Skeletal muscle satellite cell (primary cell): ENCODE measurements at regions not wholly inside any gene's neighbourhood (a gene's known extent, or its start where the extent isn't known, plus 50 kb on each side); places are given as distances from the start of the nearest gene placed in this dataset.

ENCODE experiments used
- H3K27me3 ChIP-seq: 2 replicates; pipeline ENCODE4 v1.7.0; 2013; ENCODE audit warnings: low read length; ENCODE audit not compliant: control insufficient read depth, insufficient read depth
- H3K36me3 ChIP-seq: 2 replicates; pipeline ENCODE4 v1.7.0; 2013; ENCODE audit warnings: mild to moderate bottlenecking, control low read depth, low read length; ENCODE audit not compliant: insufficient read depth
- H3K4me1 ChIP-seq: 2 replicates; pipeline ENCODE4 v1.7.0; 2013; ENCODE audit warnings: low read length; ENCODE audit not compliant: control insufficient read depth, insufficient read depth
- H3K4me2 ChIP-seq: 2 replicates; pipeline ENCODE4 v1.7.0; 2013; ENCODE audit warnings: mild to moderate bottlenecking, low read length
- H3K4me3 ChIP-seq: 2 replicates; pipeline ENCODE4 v1.7.0; 2013; ENCODE audit warnings: low read length
- H3K9ac ChIP-seq: 2 replicates; pipeline ENCODE4 v1.7.0; 2013; ENCODE audit warnings: mild to moderate bottlenecking, low read depth, low read length, moderate library complexity
- H3K9me3 ChIP-seq: replicated peaks from 2 replicates; pipeline ENCODE4 v1.7.0; 2013; ENCODE audit warnings: mild to moderate bottlenecking, control low read depth, low read length

DNA sequence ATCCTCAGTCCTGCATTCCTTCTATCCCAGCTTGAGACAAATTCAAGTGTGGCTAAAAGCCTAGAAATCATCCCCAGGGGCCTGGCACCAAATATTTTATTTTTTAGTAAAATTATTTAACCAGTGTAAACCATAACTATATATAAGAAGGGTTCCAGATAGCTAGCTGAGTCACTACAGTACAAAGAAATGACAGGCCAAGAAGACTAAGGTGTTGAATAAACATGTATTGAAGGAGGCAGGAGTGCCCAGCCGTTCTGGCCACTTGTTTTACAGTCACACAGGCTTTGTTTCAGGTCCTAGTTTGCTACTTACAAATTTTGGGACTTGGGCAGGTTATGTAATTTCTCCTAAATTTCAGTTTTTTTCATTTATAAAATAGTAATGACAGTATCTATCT is 225.9 kb upstream of the PITX2 start:
- Histone ChIP-seq H3K9me3 (no peaks in the 10 kb centered on the region), H3K4me3 (no peak overlapping the region), H3K9ac (no peak overlapping the region), H3K36me3 (no peaks in the 10 kb centered on the region), H3K27me3 (no peaks in the 10 kb centered on the region), H3K4me2 (no peak overlapping the region), H3K4me1 (peaks cover 11% of the 10 kb centered on the region)

DNA sequence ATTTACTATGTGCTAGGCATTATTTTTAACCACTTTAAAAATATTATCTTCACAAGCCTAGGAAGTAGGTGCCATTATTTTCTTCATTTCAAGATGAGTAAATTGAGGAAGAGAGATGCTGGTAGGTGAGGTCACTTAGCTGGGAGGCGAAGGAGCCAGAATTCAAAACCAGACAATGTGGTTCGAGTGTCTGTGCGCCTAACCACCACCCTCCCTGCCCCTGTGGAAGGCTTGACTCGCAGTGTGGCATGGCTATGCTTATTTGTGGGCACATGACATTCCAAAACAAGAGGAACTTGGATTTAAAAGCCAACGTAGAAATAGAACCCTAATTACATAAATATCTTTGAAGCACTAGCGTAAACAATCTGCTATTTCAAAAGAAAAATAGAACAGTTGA is 226.6 kb upstream of the PITX2 start:
- H3K4me3 ChIP-seq = no peak overlapping the region
- no peak overlapping the region for H3K4me2 ChIP-seq
- H3K4me1 ChIP-seq = peaks cover 16% of the 10 kb centered on the region
- no peaks in the 10 kb centered on the region for H3K36me3 ChIP-seq
- H3K27me3 ChIP-seq = no peaks in the 10 kb centered on the region
- H3K9me3 ChIP-seq = no peaks in the 10 kb centered on the region
- H3K9ac ChIP-seq = no peak overlapping the region

DNA sequence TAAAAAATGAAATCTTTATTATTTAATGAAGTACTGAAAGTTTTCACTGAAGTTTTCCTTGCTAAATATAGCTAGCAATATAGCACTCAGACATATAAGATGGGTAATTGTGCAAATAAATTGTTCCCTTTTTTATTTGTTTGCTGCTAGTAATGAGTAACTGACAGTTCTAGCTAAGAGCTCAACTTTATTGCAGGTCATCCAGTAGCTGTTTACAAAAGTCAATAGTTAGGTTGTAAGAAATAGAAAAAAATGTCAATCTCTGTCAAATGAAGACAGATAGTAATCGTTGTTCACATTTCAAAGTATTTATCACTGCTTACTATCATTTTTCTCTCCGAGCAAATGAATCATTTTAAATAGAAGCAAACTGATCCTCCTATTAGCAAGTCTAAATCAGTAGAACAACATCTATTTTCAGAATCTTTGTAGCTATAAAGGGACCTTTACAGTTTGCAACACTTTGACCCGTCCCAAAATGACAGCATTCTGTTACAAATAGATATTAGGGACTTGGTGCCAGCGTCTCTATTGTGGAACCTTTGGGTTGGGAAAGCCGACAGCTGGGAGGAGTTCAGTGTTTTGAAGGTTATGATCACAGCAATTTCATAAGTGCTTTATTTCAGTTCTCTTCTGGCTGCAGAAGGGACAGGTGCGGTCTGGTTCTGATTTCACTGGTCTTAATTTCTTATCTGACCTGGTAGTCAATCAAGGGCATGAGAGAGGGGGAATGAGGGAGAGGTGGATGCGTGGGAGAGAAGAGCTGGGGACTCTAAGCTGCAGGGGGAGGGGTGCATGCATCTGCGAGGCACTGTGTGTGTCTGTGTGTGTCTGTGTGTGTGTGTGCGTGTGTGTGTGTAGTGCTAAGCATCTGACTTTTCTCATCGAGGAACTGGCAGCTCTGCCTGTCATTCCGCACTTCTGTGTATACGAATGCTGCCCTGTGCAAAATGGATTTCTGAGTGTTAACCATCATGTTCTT is 227.9 kb upstream of the PITX2 start:
- no peak overlapping the region for H3K4me3 ChIP-seq
- H3K9ac ChIP-seq = no peak overlapping the region
- no peaks in the 10 kb centered on the region for H3K27me3 ChIP-seq
- no peak overlapping the region for H3K4me2 ChIP-seq
- no peaks in the 10 kb centered on the region for H3K36me3 ChIP-seq
- no peaks in the 10 kb centered on the region for H3K9me3 ChIP-seq
- peaks cover 24% of the 10 kb centered on the region for H3K4me1 ChIP-seq

DNA sequence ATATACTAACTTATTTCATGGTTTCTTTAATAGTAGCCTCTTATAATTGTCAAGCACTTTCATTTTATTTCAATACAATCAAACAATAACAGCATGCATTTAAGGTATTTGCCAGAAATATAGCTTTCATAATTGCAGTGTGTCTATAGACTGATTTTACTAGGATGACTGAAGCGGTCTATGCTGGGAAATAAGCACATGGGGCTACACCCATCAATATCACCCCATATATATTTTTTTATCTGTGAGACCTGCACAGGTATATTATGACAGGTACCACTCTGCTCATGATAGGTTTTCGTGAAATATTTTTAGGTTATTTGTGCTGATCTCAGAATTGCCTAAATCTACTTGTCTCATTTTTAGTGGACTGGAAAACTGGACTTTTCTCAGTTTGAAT is 229.1 kb upstream of the PITX2 start:
- Histone ChIP-seq H3K9ac (no peak overlapping the region), H3K9me3 (no peaks in the 10 kb centered on the region), H3K4me2 (no peak overlapping the region), H3K4me1 (peaks cover 24% of the 10 kb centered on the region), H3K4me3 (no peak overlapping the region), H3K27me3 (no peaks in the 10 kb centered on the region), H3K36me3 (no peaks in the 10 kb centered on the region)

DNA sequence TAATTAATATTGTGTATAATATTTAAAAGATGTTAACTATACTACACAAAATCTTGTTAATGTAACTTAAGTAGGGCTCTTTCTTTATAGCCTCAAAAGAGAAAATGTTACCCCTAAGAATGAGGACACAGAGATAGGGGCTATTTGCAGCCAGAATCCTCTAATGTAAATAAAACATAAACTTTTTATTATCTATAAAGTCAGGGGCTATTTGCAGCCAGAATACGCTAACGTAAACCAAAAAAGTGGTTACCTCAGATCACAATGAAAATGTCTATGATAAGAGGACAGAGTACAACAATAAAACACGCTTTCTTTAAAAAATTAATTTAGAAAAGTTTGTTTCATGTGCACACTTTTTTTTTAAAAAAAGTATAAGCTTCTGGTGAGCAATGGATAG is 229.9 kb upstream of the PITX2 start:
- Histone ChIP-seq H3K36me3 (no peaks in the 10 kb centered on the region), H3K27me3 (no peaks in the 10 kb centered on the region), H3K4me1 (peaks cover 24% of the 10 kb centered on the region), H3K9ac (no peak overlapping the region), H3K4me2 (no peak overlapping the region), H3K9me3 (no peaks in the 10 kb centered on the region), H3K4me3 (no peak overlapping the region)

DNA sequence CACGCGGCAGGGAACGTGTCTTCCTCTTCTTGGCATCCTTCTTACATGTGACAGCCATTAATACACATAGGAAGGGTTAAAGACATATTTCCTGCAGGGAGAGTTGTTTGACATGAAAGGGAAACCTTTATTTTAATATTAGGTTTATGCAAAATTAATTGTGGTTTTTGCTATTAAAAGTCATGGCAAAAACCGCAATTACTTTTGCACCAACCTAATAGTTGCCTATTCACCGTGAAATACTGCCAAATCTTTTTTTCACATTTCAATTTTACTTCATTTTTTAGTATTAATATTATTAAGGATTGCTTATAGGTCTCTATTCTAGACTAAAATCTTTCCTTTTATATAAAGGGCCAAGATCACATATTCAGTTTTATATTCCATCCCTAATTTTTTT is 230.4 kb upstream of the PITX2 start:
- Histone ChIP-seq H3K9me3 (no peaks in the 10 kb centered on the region), H3K27me3 (no peaks in the 10 kb centered on the region), H3K9ac (no peak overlapping the region), H3K4me3 (no peak overlapping the region), H3K4me1 (peaks cover 24% of the 10 kb centered on the region), H3K4me2 (no peak overlapping the region), H3K36me3 (no peaks in the 10 kb centered on the region)

DNA sequence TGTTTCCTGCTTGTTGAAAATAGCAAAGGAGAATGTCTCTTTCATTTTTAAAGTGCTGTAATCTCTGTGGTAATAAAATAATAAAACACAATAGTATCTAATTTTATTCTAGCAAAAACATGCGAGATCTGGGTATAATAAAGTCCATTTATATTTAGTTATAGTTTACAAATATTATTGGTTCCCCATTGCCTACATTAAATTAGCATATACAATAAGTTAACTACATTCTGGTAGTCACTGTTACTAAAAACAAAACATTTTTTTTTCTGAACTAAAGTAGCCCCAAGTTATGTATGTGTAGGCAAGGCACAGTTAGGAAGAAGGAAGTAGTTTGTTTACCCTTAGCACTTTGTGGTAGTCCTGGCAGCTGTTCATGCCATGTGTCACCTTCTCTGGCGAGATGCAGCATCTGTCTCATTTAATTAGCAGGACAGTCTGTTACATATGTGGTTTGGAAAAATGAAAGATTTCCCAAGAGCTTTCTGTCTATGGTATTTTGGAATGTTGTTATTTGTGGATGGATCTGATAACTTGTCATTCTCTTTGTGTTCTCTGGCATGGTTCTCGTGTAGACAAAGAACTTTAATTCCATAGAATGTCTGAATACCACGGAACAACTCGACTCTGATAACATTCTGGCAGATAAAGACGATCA is 231.3 kb upstream of the PITX2 start:
- H3K4me2 ChIP-seq = peak overlapping the region; percentile 53
- peaks cover 24% of the 10 kb centered on the region for H3K4me1 ChIP-seq
- no peaks in the 10 kb centered on the region for H3K27me3 ChIP-seq
- H3K9ac ChIP-seq = peak overlapping the region; percentile 21
- no peak overlapping the region for H3K4me3 ChIP-seq
- H3K36me3 ChIP-seq = no peaks in the 10 kb centered on the region
- no peaks in the 10 kb centered on the region for H3K9me3 ChIP-seq

DNA sequence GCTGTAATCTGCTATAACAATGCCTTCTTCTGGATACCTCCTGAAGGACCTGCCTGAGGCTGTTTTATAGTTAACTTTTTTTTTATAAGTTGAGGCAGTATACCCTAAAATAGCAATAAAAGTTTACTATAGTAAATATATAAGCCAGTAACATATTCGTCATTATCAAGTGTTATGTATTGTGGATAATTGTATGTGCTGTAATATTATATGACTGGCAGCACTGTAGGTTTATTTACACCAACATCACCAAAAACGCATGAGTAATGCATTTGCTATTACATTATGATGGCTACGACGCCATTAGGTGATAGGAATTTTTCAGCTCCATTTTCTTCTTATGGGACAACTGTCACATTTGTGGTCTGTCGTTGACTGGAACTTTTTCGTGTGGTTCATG is 237.2 kb upstream of the PITX2 start:
- Histone ChIP-seq H3K9ac (no peak overlapping the region), H3K4me3 (no peak overlapping the region), H3K4me2 (no peak overlapping the region), H3K27me3 (no peaks in the 10 kb centered on the region), H3K36me3 (no peaks in the 10 kb centered on the region), H3K4me1 (peaks cover 2% of the 10 kb centered on the region), H3K9me3 (no peaks in the 10 kb centered on the region)

DNA sequence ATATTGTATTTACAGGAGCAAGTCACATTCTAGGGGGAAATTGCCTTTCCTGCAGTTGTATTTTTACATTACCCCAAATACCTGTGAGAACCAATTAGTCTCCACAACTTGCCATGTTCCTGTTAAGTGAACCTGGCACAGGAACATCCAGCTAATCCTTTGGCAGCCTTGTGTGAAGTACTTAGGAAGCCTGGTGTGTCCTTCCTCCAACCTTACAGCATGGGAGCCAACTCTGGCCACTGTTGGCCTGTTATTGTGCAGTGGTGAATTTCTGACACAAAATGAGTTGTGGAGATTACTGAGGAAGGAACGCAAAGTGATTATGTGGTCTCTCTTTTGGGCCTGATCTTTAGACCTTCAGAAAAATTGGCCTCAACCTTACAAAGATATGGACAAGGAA is 238.0 kb upstream of the PITX2 start:
- Histone ChIP-seq H3K27me3 (no peaks in the 10 kb centered on the region), H3K4me3 (no peak overlapping the region), H3K36me3 (no peaks in the 10 kb centered on the region), H3K9me3 (no peaks in the 10 kb centered on the region), H3K9ac (no peak overlapping the region), H3K4me2 (no peak overlapping the region), H3K4me1 (peaks cover 4% of the 10 kb centered on the region)

DNA sequence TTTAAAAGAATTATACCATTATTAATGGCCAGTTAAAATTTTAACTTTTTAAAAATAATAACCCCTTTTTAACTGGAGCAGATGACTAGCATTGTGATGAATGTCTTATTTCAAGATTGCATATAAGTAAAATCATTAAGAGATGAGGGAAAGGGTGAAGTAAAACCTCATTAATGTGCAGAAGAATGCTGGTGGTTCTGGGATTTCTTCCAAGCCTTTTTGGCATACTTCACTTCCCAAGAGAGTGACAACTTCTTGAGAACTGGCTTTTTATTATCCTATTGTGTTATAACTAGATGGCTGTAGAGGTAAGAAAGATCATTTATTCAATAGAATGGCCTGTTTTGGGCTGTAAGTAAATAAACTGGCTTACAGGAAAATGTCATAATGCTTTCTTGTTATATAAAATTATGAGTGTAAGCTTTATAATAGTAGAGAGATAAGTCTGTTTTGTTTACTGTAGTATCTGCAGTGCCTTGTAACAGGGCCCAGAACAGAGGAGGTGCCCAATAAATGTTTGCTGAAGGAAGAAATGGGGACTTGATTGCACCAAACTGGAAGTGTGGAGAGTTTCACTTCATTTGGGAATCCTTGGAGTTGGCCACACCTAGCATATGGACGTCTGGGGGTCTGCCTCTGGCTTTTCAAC is 242.9 kb upstream of the PITX2 start:
- Histone ChIP-seq H3K9ac (no peak overlapping the region), H3K36me3 (no peaks in the 10 kb centered on the region), H3K4me2 (peak overlapping the region; percentile 6), H3K4me1 (peaks cover 45% of the 10 kb centered on the region), H3K27me3 (no peaks in the 10 kb centered on the region), H3K4me3 (no peak overlapping the region), H3K9me3 (no peaks in the 10 kb centered on the region)

DNA sequence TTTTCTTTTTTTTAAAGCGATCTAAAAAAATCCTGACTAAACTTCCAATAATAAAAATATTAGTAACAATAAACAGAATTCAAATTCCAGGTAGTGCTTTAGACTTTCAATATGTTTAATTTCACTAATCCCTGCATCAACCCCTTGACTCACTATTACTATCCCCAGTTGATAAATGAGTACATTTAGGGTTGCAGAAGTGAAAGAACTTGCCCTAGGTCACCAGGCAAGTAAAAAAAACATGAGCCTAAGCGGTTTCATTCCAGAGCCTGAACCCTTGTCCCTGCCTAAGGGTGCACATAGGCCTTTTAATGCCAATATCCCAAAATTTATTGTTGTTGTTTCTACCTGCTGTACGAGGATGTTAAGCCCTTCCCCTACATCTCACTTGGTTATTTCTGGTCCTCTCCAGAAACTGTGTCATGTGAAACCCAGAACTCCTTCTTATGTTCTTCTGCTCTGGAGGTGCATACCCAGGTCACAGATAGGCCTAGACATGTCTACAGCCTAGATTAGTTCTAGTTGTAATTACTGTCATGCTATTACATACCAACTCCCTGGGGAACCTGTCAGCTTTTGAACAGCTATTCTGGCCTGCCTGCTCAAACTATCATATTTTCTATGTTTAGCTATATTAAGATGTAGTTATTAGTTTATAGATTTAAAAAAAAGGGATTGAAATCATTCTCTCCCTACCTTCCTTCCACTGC is 244.5 kb upstream of the PITX2 start:
- Histone ChIP-seq H3K27me3 (no peaks in the 10 kb centered on the region), H3K4me3 (no peak overlapping the region), H3K9ac (no peak overlapping the region), H3K9me3 (no peaks in the 10 kb centered on the region), H3K4me2 (no peak overlapping the region), H3K4me1 (peaks cover 45% of the 10 kb centered on the region), H3K36me3 (no peaks in the 10 kb centered on the region)
